GM18499 (cell line): ENCODE measurements at regions not wholly inside any gene's neighbourhood (a gene's known extent, or its start where the extent isn't known, plus 50 kb on each side); places are given as distances from the start of the nearest gene placed in this dataset.
A peak's percentile ranks its signal among the peaks of the same experiment; 100 is the strongest.
"Not testable (repeated sequence)": the region's sequence is repeated elsewhere in the genome, so short reads cannot be mapped to it uniquely, and the experiment has no call there.

Experiments used
- ATAC-seq: cut with Tn5 transposase; IDR thresholded peaks from one replicate; pipeline ENCODE4 v1.9.1; 2021; ENCODE audit warnings: moderate number of reproducible peaks; ENCODE audit not compliant: insufficient read depth, unreplicated experiment

- ATAC-seq: peak; percentile 61
Measured at GRCh38 chr3:177679568-177680471, 482.5 kb upstream of the TBL1XR1 start.

GRCh38 chr3:177680472-177680821, 483.2 kb upstream of the TBL1XR1 start:
- no peak for ATAC-seq

DNA sequence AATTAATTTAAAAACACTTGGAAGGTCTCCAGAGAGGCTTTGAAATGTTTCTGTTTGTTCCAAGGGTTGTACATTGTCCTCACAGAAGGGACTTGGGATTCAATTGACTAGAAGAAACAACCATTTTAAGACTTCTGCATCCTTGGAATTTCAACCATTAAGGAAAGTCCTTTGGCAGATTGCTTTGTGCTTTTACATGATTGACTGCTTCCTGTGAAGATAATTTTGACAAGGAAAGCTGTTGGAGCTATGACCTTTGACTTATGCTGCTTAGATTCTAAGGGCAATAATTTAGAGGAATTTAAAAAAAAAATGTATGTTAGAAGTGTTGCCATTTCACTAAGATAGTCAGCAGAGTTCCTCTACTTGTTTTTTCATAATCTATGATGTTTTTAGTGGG, 483.9 kb upstream of the TBL1XR1 start:
- no peak for ATAC-seq

DNA sequence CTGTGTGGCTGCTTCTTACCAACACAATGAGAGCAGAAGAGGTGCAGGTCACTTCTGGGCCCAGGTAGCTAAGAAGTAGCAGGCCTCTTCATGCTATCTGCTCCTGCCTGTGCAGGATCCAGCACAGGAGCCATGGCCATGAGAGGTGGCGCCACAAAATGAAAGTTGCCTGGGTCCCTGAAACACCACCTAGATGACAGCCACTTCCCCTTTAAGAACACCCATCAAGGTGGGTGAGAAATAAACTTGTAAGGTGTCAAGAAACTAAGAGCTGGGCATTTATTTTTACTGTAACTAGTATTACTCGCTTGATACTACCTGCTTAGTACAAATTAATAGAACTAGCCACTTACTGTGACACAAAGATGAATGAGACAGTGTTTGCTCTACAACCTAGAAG, 484.6 kb upstream of the TBL1XR1 start:
- ATAC-seq: no peak

- ATAC-seq: no peak
Measured at GRCh38 chr3:177683586-177683985, 486.3 kb upstream of the TBL1XR1 start.

DNA sequence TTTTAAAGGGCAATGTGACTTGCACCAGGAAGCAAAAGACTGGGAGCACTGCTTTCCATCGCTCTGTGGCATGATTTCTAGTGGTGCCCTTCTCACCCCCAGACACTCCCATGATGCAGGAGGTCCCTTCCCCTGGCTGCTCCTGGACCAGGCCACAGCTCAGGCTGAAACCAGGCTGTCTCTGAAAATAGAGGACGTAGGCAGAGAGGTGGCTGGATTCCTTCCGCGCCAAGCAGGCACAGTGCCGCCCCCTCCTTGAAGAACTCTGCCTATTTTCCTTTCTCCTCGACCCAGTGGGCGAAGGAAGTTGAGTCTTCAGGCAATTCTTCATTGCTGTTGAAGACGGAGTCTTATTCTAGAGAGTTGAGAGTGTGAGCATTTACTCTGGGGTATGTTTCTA, 489.4 kb upstream of the TBL1XR1 start:
- no peak for ATAC-seq

DNA sequence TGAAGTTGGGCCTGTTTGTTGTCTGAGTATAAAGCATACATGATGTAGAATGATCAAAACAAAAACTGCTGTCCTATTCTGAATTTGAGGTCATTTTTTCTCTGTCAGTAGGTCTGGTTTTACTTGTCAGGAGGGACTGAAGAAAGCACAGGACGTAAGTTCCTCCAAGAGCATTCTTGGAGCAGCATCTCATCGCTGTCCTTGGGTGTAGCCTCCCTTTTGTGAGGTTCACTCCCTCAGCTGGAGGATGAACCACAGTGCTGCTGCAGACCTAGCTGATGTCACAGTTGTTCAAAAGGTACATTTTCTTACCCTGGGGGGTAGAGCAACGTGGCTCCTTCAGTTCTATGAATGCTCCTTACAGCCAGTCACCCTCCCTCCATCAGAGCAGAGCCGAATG, 490.0 kb upstream of the TBL1XR1 start:
- no peak for ATAC-seq

DNA sequence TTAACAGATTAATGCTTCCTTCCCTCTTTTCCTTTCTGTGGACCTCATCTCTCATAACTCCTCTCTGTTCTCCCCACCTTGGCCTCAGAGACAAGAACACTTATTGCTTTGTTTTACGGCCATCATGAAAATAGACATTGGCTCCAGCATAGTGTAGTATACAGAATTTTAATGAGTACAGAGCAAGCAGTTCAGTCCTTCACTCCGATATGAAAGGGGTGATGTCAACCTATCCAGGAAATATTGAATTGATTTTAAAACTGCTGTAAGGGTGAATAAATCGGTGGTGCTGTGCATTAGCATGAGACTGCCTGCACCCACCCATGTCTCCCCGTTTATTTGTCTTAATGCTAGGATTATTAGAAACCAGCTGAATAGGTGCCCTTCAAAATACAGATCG, 490.9 kb upstream of the TBL1XR1 start:
- ATAC-seq: no peak

GRCh38 chr3:177689077-177689476, 491.8 kb upstream of the TBL1XR1 start:
- ATAC-seq: no peak

GRCh38 chr3:177689869-177690268, 492.6 kb upstream of the TBL1XR1 start:
- no peak for ATAC-seq

GRCh38 chr3:177690306-177690705, 493.0 kb upstream of the TBL1XR1 start:
- ATAC-seq: no peak

- no peak for ATAC-seq
Measured at GRCh38 chr3:177692304-177692975, 495.2 kb upstream of the TBL1XR1 start.

GRCh38 chr3:177693616-177694264, 496.5 kb upstream of the TBL1XR1 start:
- no peak for ATAC-seq

GRCh38 chr3:177694316-177694715, 497.0 kb upstream of the TBL1XR1 start:
- no peak for ATAC-seq

DNA sequence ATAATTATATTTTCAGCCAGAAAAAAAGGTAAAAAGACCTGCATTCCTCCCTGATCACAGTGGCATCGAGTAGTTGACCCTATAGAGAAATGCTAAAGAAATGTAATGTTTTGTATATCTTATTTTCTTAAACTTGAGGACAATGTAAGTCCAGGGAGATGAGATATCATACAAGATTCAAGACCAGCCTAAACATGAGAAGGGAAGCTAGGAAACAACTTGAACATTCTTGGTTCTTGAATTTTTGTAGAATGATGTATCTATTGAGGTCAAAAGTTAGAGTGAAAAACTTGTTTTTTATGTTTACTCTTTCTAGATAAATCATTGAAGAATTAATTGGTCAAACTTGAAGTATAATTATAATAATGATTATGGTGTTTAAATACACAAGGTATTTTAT, 497.7 kb upstream of the TBL1XR1 start:
- no peak for ATAC-seq

- ATAC-seq: no peak
Measured at GRCh38 chr3:177700117-177700516, 502.8 kb upstream of the TBL1XR1 start.

GRCh38 chr3:177703788-177704187, 506.5 kb upstream of the TBL1XR1 start:
- ATAC-seq: no peak

DNA sequence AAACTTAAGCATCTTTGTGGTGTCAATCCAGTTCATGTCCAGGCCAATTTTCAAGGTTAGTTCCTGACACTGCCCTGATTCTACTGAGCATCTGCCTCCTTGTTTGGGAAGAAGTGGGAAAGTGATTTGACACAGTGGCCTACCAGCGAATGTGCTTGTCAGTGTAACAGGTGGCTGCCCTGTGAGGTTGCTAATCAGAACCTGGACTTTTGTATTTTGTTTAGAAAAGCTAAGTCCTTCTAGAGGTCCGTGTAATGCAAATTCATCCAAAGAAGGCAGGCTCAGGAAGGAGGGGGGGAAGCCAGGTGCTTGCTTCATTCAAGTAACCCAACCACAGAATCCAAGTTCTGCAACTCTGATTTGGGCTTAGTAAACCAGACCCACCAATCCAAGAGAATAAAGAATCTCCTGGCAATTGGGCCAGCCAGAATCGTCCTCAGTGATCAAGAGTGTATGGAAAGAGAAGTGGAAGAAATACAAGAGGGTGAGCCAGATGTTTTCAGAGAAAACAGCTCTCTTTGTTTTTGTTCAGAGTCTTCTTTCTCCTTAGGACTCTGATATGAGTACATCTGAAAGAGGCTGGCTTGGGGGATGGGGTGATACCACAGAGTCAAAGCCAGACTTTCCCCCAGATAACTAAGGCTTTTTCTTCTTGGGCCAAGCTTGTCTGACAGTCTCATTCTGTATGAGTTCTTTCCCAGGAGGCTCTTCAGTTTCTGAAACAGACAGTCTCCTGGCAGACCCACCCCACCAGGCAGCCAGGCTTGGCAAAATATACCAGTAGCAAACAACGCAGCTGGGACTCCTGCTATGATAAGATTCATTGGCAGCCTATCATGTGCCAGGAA, 508.9 kb upstream of the TBL1XR1 start:
- ATAC-seq: no peak

DNA sequence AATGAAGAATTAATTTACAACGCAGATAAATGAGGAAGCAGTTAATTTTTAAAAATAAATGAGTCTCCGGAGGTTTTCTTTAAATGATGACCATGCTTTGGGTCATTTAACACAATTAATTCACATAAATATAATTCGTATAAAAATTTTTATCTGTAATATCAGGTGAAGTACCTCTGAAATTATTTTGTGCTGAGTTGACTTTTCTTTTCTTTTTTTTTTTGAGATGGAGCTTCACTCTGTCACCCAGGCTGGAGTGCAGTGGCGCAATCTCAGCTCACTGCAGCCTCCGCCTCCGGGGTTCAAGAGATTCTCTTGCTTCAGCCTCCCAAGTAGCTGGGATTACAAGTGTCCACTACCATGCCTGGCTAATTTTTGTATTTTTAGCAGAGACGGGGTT, 512.2 kb upstream of the TBL1XR1 start:
- not testable (repeated sequence) for ATAC-seq

- no peak for ATAC-seq
Measured at GRCh38 chr3:177710506-177710905, 513.2 kb upstream of the TBL1XR1 start.
